Bronchial epithelial cell (primary cell): ENCODE measurements at regions not wholly inside any gene's neighbourhood (a gene's known extent, or its start where the extent isn't known, plus 50 kb on each side); places are given as distances from the start of the nearest gene placed in this dataset.

Experiments used
- DNase-seq: peaks from one replicate; pipeline ENCODE4 v3.0.0-alpha.2; 2010; ENCODE audit warnings: low read depth
- FAIRE-seq: peaks from 2 replicates; lab custom pipeline; 2011; peaks lifted over from hg19 to GRCh38; lab: Jason Lieb, UNC
- H3K27me3 ChIP-seq: 2 replicates; pipeline ENCODE4 v1.5.1; 2011; ENCODE audit warnings: low read length; ENCODE audit not compliant: control insufficient read depth, insufficient read depth
- H3K36me3 ChIP-seq: 2 replicates; pipeline ENCODE4 v1.5.1; 2011; ENCODE audit warnings: low read length; ENCODE audit not compliant: control insufficient read depth, insufficient read depth
- H3K4me3 ChIP-seq: 2 replicates; pipeline ENCODE4 v1.5.1; 2011; ENCODE audit warnings: mild to moderate bottlenecking, low read depth, low read length, control low read depth
- TF ChIP-seq, protein P1 (sequence below): IDR thresholded peaks from 2 replicates; pipeline ENCODE4 v1.5.1; 2011; ENCODE audit warnings: mild to moderate bottlenecking, moderate library complexity, low read length, control low read depth, inconsistent platforms; ENCODE audit not compliant: insufficient read depth, severe bottlenecking

DNA sequence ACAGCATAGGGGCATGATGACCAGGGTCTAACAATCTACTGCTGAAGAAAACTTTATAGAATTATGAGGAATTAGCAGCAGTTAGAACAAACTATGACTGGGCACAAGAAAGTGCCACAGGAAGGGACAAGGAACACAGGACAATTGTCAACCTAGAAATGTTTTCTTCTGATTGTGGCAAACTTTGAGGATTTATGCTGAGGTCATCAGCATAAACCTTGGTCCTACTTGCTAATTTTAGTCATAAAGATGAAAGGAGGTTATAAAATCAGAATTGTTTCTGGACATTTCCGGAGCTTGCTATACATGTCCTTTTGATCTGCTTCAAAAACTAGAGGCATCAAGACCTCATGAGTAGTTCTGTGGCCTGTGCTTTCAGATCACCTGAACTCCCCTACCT, 446.6 kb upstream of the THBS1 start:
- no peaks in the 10 kb centered on the region for H3K36me3 ChIP-seq
- no peak for FAIRE-seq
- H3K4me3 ChIP-seq, result no peak overlapping the region

DNA sequence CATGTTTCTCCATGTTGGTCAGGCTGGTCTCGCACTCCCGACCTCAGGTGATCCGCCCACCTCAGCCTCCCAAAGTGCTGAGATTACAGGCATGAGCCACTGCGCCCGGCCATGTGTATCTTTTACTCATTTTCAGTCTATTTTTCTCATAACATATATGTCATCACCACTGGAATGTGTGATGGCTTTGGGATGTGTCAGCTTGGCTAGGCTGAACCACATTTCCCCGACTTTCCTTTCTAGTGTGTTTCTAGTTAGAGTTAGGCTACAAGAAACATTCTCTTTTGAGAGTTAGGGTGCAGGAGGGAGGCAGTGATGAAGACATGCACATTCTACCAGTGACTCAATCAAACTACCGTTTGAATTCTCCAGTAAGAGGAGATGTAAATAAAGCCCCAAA, 444.9 kb upstream of the THBS1 start:
- FAIRE-seq (no peak), DNase-seq (no peak)
- Histone ChIP-seq H3K36me3 (no peaks in the 10 kb centered on the region), H3K4me3 (no peak overlapping the region), H3K27me3 (no peaks in the 10 kb centered on the region)
- TF ChIP-seq, protein P1, sequence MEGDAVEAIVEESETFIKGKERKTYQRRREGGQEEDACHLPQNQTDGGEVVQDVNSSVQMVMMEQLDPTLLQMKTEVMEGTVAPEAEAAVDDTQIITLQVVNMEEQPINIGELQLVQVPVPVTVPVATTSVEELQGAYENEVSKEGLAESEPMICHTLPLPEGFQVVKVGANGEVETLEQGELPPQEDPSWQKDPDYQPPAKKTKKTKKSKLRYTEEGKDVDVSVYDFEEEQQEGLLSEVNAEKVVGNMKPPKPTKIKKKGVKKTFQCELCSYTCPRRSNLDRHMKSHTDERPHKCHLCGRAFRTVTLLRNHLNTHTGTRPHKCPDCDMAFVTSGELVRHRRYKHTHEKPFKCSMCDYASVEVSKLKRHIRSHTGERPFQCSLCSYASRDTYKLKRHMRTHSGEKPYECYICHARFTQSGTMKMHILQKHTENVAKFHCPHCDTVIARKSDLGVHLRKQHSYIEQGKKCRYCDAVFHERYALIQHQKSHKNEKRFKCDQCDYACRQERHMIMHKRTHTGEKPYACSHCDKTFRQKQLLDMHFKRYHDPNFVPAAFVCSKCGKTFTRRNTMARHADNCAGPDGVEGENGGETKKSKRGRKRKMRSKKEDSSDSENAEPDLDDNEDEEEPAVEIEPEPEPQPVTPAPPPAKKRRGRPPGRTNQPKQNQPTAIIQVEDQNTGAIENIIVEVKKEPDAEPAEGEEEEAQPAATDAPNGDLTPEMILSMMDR, result no peak

More for the DNA sequence above, 446.6 kb upstream of the THBS1 start:
- DNase-seq, result no peak
- no peaks in the 10 kb centered on the region for H3K27me3 ChIP-seq
- TF ChIP-seq, protein P1, result no peak

DNA sequence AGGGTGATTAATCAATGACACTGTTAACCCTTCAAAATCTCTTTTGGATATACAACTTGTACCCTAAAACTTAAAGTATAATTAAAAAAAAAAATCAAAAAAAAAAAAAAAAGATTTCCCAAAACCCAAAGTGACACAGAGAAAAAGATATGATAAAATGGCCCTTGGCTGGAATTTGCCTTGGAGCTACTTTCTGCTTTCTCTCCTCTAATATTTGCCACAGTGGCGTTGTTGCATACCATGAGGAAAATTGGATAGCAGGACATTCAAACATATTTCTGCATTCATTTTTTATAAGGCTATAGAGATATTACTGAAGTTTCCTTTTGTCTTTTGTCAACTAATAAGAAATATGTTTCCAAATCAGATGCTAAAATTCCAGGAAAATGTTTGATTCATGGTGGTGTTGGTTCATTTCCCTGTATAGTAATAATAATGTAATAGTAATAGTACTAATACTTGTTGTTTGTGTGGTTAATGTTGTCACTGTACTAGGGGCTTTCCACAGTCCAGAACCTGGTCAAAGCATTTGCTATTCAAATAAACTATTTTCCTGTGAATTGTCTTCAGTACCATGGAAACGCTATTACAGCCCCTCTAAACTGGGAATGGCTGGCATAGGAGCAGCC, 441.3 kb upstream of the THBS1 start:
- Histone ChIP-seq H3K36me3 (no peaks in the 10 kb centered on the region), H3K27me3 (no peaks in the 10 kb centered on the region), H3K4me3 (no peak overlapping the region)
- DNase-seq, result no peak
- TF ChIP-seq, protein P1, result no peak
- no peak for FAIRE-seq

DNA sequence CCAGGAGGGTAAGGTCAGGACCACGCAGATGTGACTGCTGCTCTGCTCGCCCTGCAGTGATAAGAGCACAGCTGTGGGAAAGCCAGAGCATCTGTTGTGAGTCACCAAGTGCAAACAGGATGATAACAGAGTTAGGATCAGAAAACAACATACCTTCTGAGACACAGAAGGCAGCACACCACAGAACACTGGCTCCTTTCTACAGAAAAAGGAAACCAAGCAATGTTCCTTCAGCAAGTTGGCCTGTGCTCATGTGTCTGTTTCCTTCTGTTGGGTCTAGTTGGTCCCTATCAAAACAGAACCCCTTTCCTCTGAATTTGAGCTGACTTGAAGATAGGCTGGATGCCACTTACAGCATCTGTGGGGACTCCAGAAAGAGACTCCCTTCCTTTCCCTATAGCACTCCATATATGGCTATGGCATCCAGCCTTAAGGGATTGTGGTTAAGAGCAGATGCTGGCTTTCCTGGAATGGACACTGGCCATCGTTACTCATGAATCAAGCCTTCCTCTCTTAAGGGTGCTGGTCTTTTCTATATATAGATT, 440.7 kb upstream of the THBS1 start:
- TF ChIP-seq, protein P1, result no peak
- Histone ChIP-seq H3K27me3 (no peaks in the 10 kb centered on the region), H3K4me3 (no peak overlapping the region), H3K36me3 (no peaks in the 10 kb centered on the region)
- no peak for FAIRE-seq
- DNase-seq, result peak; percentile 75

DNA sequence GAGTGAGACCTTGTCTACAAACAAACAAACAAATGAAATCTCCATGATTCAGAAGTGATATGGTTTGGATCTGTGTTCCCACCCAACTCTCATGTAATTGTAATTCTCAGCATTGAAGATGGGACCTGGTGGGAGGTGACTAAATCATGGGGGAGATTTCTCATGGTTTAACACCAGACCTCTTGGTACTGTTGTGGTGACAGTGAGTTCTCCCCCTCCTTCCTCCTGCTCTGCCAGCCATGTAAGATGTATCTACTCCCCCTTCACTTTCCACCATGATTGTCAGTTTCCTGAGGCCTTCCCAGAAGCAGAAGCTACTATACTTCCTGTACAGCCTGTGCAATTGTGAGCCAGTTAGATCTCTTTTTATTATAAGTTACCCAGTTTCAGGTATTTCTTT, 438.4 kb upstream of the THBS1 start:
- DNase-seq (no peak), FAIRE-seq (no peak)

More for the DNA sequence above, 438.4 kb upstream of the THBS1 start:
- H3K27me3 ChIP-seq, result no peaks in the 10 kb centered on the region
- H3K36me3 ChIP-seq, result no peaks in the 10 kb centered on the region
- no peak overlapping the region for H3K4me3 ChIP-seq
- TF ChIP-seq, protein P1, result no peak
